ENCODE measurements at regions not wholly inside any gene's neighbourhood (a gene's known extent, or its start where the extent isn't known, plus 50 kb on each side); places are given as distances from the start of the nearest gene placed in this dataset.
A peak's percentile ranks its signal among the peaks of the same experiment; 100 is the strongest.
"Not testable (repeated sequence)": the region's sequence is repeated elsewhere in the genome, so short reads cannot be mapped to it uniquely, and the experiment has no call there.

DNA sequence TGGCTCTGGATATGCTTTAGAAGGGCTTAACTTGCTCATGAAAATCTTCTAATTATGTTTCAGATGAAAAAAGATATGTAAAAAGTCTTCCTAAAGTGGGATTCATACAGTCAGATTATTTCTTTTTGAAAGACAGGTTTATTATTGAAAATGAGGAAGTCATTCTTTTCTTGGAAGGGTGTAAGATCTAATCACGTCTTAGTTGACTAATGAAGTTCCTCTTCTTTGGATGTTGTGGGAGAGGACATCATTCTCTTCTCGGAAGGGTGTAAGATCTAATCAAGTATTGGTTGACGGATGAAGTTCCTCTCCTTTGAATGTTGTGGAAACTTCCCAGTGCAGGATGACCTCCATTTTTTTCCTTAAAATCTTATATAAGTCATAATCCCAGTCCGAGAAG is 74.9 kb downstream of the ALG10 start:
- no peak for DNase-seq (ENCODE audit: low read depth, low spot score)

GRCh38 chr12:34105392-34105933 is 83.2 kb downstream of the ALG10 start:
- no peak for DNase-seq (ENCODE audit: low read depth, low spot score)

DNA sequence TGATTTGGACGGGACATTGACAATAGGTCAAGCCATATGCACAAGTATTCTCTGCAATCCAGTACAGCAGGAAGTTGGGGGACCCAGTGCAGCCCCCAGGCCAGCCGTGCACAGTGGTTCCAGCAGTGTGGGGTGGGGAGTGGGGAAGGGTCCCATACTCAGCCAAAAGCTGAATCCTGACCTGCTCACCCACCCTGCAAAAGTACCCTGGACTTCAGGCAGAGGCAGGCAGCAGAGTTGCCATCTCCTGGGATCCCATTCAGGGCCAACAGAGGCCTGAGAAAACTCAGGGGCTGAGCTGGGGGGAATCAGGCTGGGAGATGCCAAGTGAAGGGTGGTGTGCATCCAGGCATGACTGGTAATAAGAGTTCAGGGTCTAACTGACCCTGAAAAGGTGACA is 83.9 kb downstream of the ALG10 start:
- no peak for DNase-seq (ENCODE audit: low read depth, low spot score)

- no peak for DNase-seq (ENCODE audit: low read depth, low spot score)
Measured at GRCh38 chr12:34107016-34107415, 84.7 kb downstream of the ALG10 start.

GRCh38 chr12:34107781-34108404 is 85.6 kb downstream of the ALG10 start:
- no peak for DNase-seq (ENCODE audit: low read depth, low spot score)

GRCh38 chr12:34108405-34108803 is 86.1 kb downstream of the ALG10 start:
- no peak for DNase-seq (ENCODE audit: low read depth, low spot score)

DNA sequence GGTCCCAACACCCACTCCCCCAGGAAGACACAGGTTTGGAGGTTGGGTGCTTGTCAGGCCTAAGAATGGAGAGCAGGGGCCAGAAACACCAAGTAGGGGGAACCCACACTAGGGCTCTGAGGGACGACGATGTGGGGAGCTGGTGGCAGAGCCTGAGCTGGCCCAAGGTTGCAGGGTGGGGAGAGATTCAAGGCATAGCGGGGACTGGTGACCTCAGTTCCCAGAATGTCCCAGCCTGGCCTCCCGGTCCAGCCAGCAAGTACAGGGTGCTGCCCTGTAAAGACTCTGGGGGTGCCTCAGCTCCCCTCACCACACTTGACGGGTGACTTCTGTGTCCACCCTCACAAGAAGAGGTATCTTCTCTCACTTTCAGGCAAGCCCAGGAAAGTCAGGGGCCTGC is 86.7 kb downstream of the ALG10 start:
- DNase-seq (ENCODE audit: low read depth, low spot score), result no peak

DNA sequence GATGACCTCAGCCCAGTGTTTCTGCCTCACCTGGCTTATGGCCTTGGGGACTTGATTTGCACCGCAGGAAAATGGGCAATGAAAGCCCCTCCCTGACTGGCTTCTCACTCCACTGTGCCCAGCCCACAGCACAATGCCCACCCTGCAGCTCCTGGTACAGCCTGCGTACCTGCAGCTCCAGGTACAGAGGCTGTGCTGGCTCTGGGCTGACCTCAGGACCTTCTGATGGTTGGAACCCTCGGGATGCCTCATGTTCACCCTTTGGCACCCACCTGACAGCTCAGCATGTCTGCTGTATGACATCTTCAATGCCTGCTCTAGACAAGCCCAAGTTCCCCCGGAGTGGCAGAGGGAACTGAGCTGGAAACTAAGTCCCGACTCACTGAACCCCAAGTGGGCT is 87.1 kb downstream of the ALG10 start:
- DNase-seq (ENCODE audit: low read depth, low spot score), result no peak

- not testable (repeated sequence) for DNase-seq (ENCODE audit: low read depth, low spot score)
Measured at GRCh38 chr12:34109909-34110531, 87.7 kb downstream of the ALG10 start.

GRCh38 chr12:34119366-34119765 is 97.1 kb downstream of the ALG10 start:
- DNase-seq (ENCODE audit: low read depth, low spot score), result no peak

DNA sequence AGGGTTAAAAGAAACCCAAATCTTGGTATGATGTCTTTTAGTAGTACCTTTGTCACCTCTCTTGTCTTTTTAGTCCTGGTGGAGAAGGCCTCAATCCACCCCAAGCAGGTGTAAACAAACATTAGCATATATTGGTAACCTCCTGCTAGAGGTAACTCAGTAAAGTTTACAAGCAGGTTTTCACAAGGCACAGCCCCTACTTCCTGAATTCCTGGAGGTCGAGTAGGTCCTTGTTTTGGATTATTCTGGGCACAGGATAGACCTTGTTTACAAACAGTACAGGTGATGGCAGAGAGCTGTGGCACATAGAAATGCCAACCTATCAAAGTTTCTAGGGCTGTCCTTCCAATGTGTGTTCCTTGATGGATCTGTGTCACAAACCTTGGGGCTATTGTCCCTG is 99.1 kb downstream of the ALG10 start:
- no peak for DNase-seq (ENCODE audit: low read depth, low spot score)

DNA sequence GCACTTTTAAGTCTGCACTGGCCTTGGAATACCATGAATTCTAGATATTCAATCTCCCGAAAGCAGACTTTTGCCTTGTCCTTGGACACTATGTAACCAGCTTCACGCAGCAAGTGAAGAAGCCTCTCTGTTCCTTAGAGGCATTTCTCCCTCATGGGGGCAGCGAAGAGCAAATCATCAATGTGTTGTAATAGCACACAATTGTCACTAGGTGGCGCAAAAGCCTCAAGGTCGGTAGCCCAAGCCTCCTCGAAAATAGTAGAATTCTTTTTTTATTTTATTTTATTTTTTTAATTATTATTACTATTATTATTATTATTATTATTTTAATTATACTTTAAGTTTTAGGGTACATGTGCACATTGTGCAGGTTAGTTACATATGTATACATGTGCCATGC is 100.8 kb downstream of the ALG10 start:
- DNase-seq (ENCODE audit: low read depth, low spot score), result peak; percentile 2

DNA sequence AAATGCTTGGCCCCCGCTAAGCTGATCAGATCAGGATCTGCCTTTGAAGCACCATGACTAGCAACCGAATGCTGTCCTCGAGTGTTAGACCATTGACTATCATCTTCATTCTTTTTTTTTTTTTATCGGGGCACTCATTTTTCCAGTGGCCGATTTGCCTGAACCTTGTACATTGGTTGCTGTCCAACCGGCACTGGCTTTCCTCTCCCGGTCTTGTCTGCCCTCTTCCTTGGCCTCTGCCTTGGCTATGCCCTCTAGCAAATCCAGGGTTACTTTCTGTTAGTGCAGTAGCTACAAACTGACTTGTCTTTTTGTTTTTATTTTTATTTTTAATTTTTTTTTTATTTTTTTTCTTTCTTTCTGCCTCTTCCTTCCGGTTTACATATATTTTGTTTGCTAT is 102.3 kb downstream of the ALG10 start:
- no peak for DNase-seq (ENCODE audit: low read depth, low spot score)

DNA sequence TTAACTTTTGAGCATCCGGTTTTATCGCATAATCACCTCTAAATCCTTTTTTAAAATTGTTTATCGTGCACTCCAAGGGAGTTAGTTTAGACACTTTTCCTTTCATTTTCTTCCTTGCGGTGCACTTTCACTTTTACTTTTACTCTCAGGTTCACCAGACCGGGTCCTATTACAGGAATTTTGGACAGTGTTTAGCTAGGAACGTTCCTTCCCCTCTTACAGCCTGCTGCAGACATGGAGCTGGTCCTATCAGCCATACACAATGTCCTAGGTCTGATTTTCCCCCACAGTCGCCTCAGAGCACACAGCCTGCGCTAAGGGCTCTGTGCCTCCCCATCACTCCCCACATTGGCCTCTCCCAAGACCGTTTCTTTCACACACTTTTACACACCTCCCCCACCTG is 103.9 kb downstream of the ALG10 start:
- DNase-seq (ENCODE audit: low read depth, low spot score), result no peak

- DNase-seq (ENCODE audit: low read depth, low spot score), result no peak
Measured at GRCh38 chr12:34126805-34127204, 104.5 kb downstream of the ALG10 start.

DNA sequence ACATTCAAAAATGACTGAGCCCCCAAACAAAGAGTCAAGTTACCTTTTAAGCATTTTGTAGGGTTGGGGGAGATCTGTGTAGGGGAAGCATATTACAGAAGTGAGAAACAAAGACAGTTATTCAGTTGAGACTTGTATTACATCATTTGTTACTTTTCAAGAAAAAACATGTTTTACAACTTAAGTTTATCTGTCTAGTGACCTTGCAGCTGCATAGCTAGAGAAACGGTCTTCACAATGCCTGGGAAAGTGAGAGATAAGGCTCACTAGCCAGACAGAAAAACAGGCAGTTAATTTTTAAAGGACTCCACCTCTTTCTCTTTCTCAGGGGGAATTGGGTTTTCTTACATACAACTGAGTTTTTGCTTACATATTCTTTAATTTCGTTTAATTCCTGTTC is 105.1 kb downstream of the ALG10 start:
- not testable (repeated sequence) for DNase-seq (ENCODE audit: low read depth, low spot score)

DNA sequence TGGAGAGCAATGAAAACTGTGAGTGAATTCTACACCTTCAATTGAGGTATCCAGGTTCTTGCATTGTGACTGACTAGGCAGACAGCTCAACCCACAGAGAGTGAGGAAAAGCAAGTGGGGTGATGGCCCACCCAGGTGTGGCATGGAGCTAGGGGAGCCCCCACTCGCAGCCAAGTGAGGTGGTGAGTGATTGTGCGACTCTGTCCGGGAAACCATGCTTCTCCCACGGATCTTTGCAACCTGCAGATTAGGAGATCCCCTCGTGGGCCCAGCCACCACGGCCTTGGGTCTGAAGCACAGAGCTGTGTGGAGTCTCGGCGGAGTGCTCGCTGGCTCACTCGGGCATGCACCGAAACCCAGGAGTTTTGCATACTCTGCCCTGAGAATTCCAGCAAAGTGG is 120.1 kb downstream of the ALG10 start:
- no peak for DNase-seq (ENCODE audit: low read depth, low spot score)

GRCh38 chr12:34151019-34151418 is 128.7 kb downstream of the ALG10 start:
- no peak for DNase-seq (ENCODE audit: low read depth, low spot score)

GRCh38 chr12:34163443-34163842 is 141.1 kb downstream of the ALG10 start:
- DNase-seq (ENCODE audit: low read depth, low spot score), result no peak

GRCh38 chr12:34166427-34167060 is 144.2 kb downstream of the ALG10 start:
- no peak for DNase-seq (ENCODE audit: low read depth, low spot score)

DNA sequence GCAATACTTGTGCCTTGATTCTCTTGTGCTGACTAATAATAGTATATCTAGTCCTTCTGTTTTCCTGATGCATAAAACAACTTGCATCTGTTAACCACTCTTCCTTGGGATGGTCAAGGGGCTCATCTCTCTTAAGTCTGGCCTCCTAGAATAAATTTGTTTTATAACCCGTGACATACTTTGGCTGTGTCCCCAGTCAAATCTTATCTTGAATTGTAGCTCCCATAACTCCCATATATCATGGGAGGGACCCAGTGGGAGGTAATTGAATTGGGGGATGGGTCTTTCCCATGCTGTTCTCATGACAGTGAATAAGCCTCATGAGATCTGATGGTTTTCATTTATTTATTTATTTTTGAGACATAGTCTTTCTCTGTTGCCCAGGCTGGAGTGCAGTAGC is 146.2 kb downstream of the ALG10 start:
- not testable (repeated sequence) for DNase-seq (ENCODE audit: low read depth, low spot score)

- no peak for DNase-seq (ENCODE audit: low read depth, low spot score)
Measured at GRCh38 chr12:34186492-34186891, 164.2 kb downstream of the ALG10 start.

DNA sequence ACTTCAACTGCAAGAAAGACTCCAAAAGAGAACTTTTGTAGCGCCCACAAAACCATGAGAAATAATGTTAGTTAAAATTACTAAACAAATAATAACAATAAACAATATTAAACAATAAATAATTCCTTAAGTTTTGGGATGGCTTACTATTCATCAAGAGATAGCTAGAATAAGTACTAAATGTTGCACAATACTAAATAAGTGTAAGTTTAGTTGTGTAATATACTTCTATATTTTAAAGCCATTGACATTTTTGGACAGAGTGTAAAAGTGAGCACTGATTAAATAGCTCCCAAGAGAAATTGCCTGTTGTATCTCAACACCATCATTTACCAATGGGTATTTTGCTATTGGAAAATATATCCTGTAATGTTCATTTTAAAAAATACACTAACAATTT is 166.7 kb downstream of the ALG10 start:
- DNase-seq (ENCODE audit: low read depth, low spot score), result no peak
